Hepatocyte (in vitro differentiated cells): ENCODE measurements at regions not wholly inside any gene's neighbourhood (a gene's known extent, or its start where the extent isn't known, plus 50 kb on each side); places are given as distances from the start of the nearest gene placed in this dataset.

Experiments used
- CTCF ChIP-seq: fragments of 200-600 bp; sonication (generic); IDR thresholded peaks from 2 replicates; pipeline ENCODE4 v1.5.1; 2016; ENCODE audit warnings: antibody characterized with exemption, mild to moderate bottlenecking; ENCODE audit not compliant: poor library complexity
- EZH2 ChIP-seq: fragments of 200-600 bp; sonication (generic); IDR thresholded peaks from 2 replicates; pipeline ENCODE4 v1.6.1; 2016; ENCODE audit warnings: antibody characterized with exemption, mild to moderate bottlenecking, borderline replicate concordance
- EZH2phosphoT487 ChIP-seq: fragments of 200-600 bp; sonication (generic); IDR thresholded peaks from one replicate; pipeline ENCODE4 v1.6.1; 2018; ENCODE audit warnings: antibody characterized with exemption, mild to moderate bottlenecking, low read depth, moderate library complexity; ENCODE audit not compliant: unreplicated experiment, severe bottlenecking

GRCh38 chr20:21022925-21023324 lies 83.2 kb downstream of the LINC00237 start:
- TF ChIP-seq EZH2phosphoT487: no peak
- no peak for TF ChIP-seq EZH2
- TF ChIP-seq CTCF: no peak
